PFSK-1 (cell line): ENCODE measurements at regions not wholly inside any gene's neighbourhood (a gene's known extent, or its start where the extent isn't known, plus 50 kb on each side); places are given as distances from the start of the nearest gene placed in this dataset.

Source experiments
- FOXP2 ChIP-seq: optimal IDR thresholded peaks from 2 replicates; pipeline ENCODE3; 2011; ENCODE audit warnings: borderline replicate concordance, control low read depth, inconsistent platforms; ENCODE audit not compliant: insufficient read depth; ENCODE audit errors: extremely low read length, extremely low read depth
- POLR2AphosphoS5 ChIP-seq: IDR thresholded peaks from 2 replicates; pipeline ENCODE4 v1.6.1; 2012; ENCODE audit warnings: low read depth, mild to moderate bottlenecking, control low read depth, low read length, moderate library complexity
- REST ChIP-seq, 2 experiments: IDR thresholded peaks; 2 replicates each; pipeline versions ENCODE4 v1.6.1 to v1.8.0; 2011 to 2012; ENCODE audit warnings: low read depth in 2 of 2, low read length in 2 of 2, control low read depth in 1 of 2, inconsistent platforms in 1 of 2, mild to moderate bottlenecking in 1 of 2, moderate library complexity in 1 of 2; ENCODE audit not compliant: insufficient read depth in 1 of 2
- SIN3A ChIP-seq: IDR thresholded peaks from 2 replicates; pipeline ENCODE4 v1.6.1; 2012; ENCODE audit warnings: mild to moderate bottlenecking, low read length, moderate library complexity, borderline replicate concordance; ENCODE audit not compliant: insufficient read depth
- TAF1 ChIP-seq: IDR thresholded peaks from 2 replicates; pipeline ENCODE4 v1.6.1; 2012; ENCODE audit warnings: low read length, control low read depth, borderline replicate concordance; ENCODE audit not compliant: insufficient read depth

- TF ChIP-seq POLR2AphosphoS5 (no peak), TAF1 (no peak), FOXP2 (no peak), SIN3A (no peak), REST (IDR thresholded peaks at IDR 0.05; ENCODE audit: insufficient read depth in 1 of 2, low read depth in 2 of 2, low read length in 2 of 2) (no peak)
These were observed 1517.0 kb downstream of the AACS start for GRCh38 chr12:126582231-126582630.

- TF ChIP-seq SIN3A (no peak), FOXP2 (no peak), POLR2AphosphoS5 (no peak)
These were observed 1523.5 kb downstream of the AACS start for GRCh38 chr12:126588586-126589249.

- TF ChIP-seq TAF1: no peak
- TF ChIP-seq SIN3A: no peak
- no peak for TF ChIP-seq REST (IDR thresholded peaks at IDR 0.05; ENCODE audit: insufficient read depth in 1 of 2, low read depth in 2 of 2, low read length in 2 of 2)
- TF ChIP-seq POLR2AphosphoS5: no peak
- no peak for TF ChIP-seq FOXP2
These were observed 1526.3 kb downstream of the AACS start for GRCh38 chr12:126591533-126591932.

- TF ChIP-seq REST (IDR thresholded peaks at IDR 0.05; ENCODE audit: insufficient read depth in 1 of 2, low read depth in 2 of 2, low read length in 2 of 2) (no peak), FOXP2 (no peak), SIN3A (no peak), TAF1 (no peak), POLR2AphosphoS5 (no peak)
These were observed 1536.2 kb downstream of the AACS start for GRCh38 chr12:126601184-126602170.

- TF ChIP-seq REST (IDR thresholded peaks at IDR 0.05; ENCODE audit: insufficient read depth in 1 of 2, low read depth in 2 of 2, low read length in 2 of 2) (peak in 1 of 2 experiments; percentile 49; a peak in 1 of 4 replicates), FOXP2 (no peak)
These were observed 1537.4 kb downstream of the AACS start for GRCh38 chr12:126602612-126603011.
